ENCODE measurements at regions not wholly inside any gene's neighbourhood (a gene's known extent, or its start where the extent isn't known, plus 50 kb on each side); places are given as distances from the start of the nearest gene placed in this dataset.

GRCh38 chr6:163954088-163954775, 539.7 kb downstream of the QKI start:
- DNase-seq (ENCODE audit: extremely low spot score, unreplicated experiment), result no peak
- Mint-ChIP-seq H3K4me3 (ENCODE audit: unreplicated experiment) (no peak overlapping the region), H3K27ac (ENCODE audit: unreplicated experiment) (no peak overlapping the region), H3K4me1 (ENCODE audit: unreplicated experiment) (peaks cover 28% of the 10 kb centered on the region), H3K27me3 (ENCODE audit: unreplicated experiment) (no peaks in the 10 kb centered on the region), H3K36me3 (ENCODE audit: unreplicated experiment) (no peaks in the 10 kb centered on the region), H3K9me3 (ENCODE audit: unreplicated experiment) (no peaks in the 10 kb centered on the region)
- TF ChIP-seq CTCF (IDR thresholded peaks at IDR 0.05), result no peak

- Mint-ChIP-seq H3K4me1 (ENCODE audit: unreplicated experiment) (peaks cover 15% of the 10 kb centered on the region), H3K4me3 (ENCODE audit: unreplicated experiment) (no peak overlapping the region), H3K27me3 (ENCODE audit: unreplicated experiment) (no peaks in the 10 kb centered on the region), H3K36me3 (ENCODE audit: unreplicated experiment) (no peaks in the 10 kb centered on the region), H3K9me3 (ENCODE audit: unreplicated experiment) (no peaks in the 10 kb centered on the region), H3K27ac (ENCODE audit: unreplicated experiment) (no peak overlapping the region)
- TF ChIP-seq CTCF (IDR thresholded peaks at IDR 0.05), result no peak
- no peak for DNase-seq (ENCODE audit: extremely low spot score, unreplicated experiment)
Measured at GRCh38 chr6:163952005-163952404, 537.5 kb downstream of the QKI start.

GRCh38 chr6:163951326-163951725, 536.8 kb downstream of the QKI start:
- Mint-ChIP-seq H3K4me1 (ENCODE audit: unreplicated experiment) (peaks cover 10% of the 10 kb centered on the region), H3K27ac (ENCODE audit: unreplicated experiment) (no peak overlapping the region), H3K27me3 (ENCODE audit: unreplicated experiment) (no peaks in the 10 kb centered on the region), H3K9me3 (ENCODE audit: unreplicated experiment) (no peaks in the 10 kb centered on the region), H3K4me3 (ENCODE audit: unreplicated experiment) (no peak overlapping the region), H3K36me3 (ENCODE audit: unreplicated experiment) (no peaks in the 10 kb centered on the region)
- no peak for TF ChIP-seq CTCF (IDR thresholded peaks at IDR 0.05)
- no peak for DNase-seq (ENCODE audit: extremely low spot score, unreplicated experiment)

- TF ChIP-seq CTCF (IDR thresholded peaks at IDR 0.05), result no peak
- Mint-ChIP-seq H3K36me3 (ENCODE audit: unreplicated experiment) (no peaks in the 10 kb centered on the region), H3K27ac (ENCODE audit: unreplicated experiment) (no peak overlapping the region), H3K9me3 (ENCODE audit: unreplicated experiment) (no peaks in the 10 kb centered on the region), H3K27me3 (ENCODE audit: unreplicated experiment) (no peaks in the 10 kb centered on the region), H3K4me3 (ENCODE audit: unreplicated experiment) (no peak overlapping the region), H3K4me1 (ENCODE audit: unreplicated experiment) (peaks cover 7% of the 10 kb centered on the region)
- no peak for DNase-seq (ENCODE audit: extremely low spot score, unreplicated experiment)
Measured at GRCh38 chr6:163950159-163950558, 535.6 kb downstream of the QKI start.

GRCh38 chr6:163949431-163949830, 534.9 kb downstream of the QKI start:
- no peak for TF ChIP-seq CTCF (IDR thresholded peaks at IDR 0.05)
- Mint-ChIP-seq H3K36me3 (ENCODE audit: unreplicated experiment) (no peaks in the 10 kb centered on the region), H3K9me3 (ENCODE audit: unreplicated experiment) (no peaks in the 10 kb centered on the region), H3K4me1 (ENCODE audit: unreplicated experiment) (peaks cover 2% of the 10 kb centered on the region), H3K27me3 (ENCODE audit: unreplicated experiment) (no peaks in the 10 kb centered on the region), H3K27ac (ENCODE audit: unreplicated experiment) (no peak overlapping the region), H3K4me3 (ENCODE audit: unreplicated experiment) (no peak overlapping the region)
- DNase-seq (ENCODE audit: extremely low spot score, unreplicated experiment), result no peak
